GM13976 (cell line): ENCODE measurements at regions not wholly inside any gene's neighbourhood (a gene's known extent, or its start where the extent isn't known, plus 50 kb on each side); places are given as distances from the start of the nearest gene placed in this dataset.

ENCODE experiments used
- DNase-seq: peaks from one replicate; pipeline ENCODE4 v3.0.0; 2012; ENCODE audit warnings: low spot score
- in situ Hi-C: fragments of 300-500 bp; cut with MboI; formaldehyde crosslinking; loops from one replicate; pipeline ENCODE4 v1.12.0; 2022; ENCODE audit warnings: low sequenced_read_pairs, mixed read lengths, inconsistent platforms; ENCODE audit not compliant: unreplicated experiment
- TF ChIP-seq, protein P1 (sequence below): IDR thresholded peaks from 2 replicates; pipeline ENCODE4 v1.5.1; 2012; ENCODE audit warnings: borderline replicate concordance, mild to moderate bottlenecking; ENCODE audit not compliant: insufficient read depth; ENCODE audit errors: extremely low read depth, missing control alignments, control extremely low read depth

DNA sequence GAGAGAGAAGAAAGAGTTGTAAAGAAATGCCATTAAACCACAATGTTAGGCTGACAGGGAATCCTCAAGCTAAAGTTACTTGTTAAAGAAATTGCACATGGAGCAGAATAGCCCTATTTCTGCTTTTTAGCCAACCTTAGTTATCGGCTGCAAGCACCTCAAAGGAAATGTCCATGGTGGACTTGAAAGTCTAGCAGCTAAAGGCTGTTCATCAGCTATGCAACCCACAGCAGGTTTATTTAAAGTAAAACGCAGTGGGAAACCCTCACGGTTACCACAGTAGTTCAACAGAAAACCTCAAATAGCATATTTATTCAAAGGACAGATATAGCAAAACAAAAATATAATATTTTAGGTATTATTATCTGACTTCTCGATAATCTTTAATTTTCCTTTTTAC lies 967.2 kb downstream of the IGSF11 start:
- TF ChIP-seq, protein P1, sequence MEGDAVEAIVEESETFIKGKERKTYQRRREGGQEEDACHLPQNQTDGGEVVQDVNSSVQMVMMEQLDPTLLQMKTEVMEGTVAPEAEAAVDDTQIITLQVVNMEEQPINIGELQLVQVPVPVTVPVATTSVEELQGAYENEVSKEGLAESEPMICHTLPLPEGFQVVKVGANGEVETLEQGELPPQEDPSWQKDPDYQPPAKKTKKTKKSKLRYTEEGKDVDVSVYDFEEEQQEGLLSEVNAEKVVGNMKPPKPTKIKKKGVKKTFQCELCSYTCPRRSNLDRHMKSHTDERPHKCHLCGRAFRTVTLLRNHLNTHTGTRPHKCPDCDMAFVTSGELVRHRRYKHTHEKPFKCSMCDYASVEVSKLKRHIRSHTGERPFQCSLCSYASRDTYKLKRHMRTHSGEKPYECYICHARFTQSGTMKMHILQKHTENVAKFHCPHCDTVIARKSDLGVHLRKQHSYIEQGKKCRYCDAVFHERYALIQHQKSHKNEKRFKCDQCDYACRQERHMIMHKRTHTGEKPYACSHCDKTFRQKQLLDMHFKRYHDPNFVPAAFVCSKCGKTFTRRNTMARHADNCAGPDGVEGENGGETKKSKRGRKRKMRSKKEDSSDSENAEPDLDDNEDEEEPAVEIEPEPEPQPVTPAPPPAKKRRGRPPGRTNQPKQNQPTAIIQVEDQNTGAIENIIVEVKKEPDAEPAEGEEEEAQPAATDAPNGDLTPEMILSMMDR = no peak
- in situ Hi-C loops = no loop called here
- DNase-seq = no peak

DNA sequence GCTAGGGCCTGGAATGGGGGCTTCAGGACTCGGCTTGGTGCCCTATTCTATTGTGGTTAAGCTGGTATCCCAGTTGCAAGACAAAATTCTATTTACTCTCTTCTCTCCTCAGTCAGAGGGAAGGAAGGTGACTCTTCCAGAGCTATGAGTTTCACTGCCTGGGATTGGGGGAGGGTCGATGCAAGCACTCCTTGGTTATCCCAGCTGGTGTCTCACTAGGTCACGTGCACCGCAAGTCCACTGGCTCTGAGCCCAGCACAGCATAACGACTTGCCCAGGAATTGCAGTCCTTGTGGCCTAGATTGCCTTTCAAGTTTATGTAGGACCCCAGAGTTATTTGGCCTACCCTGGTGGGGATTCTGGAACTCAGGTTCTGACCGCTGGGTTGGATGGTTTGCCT lies 958.8 kb downstream of the IGSF11 start:
- in situ Hi-C loops = no loop called here
- TF ChIP-seq, protein P1 = no peak
- DNase-seq = no peak

DNA sequence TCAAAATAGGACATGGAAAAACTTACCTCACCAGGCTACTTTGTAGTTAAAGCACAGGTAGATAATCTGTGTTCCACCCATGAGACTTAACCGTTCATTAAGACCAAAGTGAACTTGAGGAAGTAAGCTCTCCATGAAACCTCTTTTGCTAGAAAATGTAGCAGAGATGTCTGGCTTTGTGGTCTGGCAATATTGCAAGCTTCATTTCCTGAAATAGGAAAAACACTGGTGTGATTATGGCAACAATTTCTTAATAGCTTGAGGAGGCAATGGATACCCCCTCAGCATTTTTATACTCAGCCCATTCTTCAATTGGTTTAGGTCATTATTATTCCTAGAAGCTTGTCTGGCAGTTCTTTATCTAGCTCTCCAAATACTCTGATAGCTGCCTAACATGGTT lies 957.3 kb downstream of the IGSF11 start:
- in situ Hi-C loops = no loop called here
- DNase-seq = no peak
- TF ChIP-seq, protein P1 = no peak

DNA sequence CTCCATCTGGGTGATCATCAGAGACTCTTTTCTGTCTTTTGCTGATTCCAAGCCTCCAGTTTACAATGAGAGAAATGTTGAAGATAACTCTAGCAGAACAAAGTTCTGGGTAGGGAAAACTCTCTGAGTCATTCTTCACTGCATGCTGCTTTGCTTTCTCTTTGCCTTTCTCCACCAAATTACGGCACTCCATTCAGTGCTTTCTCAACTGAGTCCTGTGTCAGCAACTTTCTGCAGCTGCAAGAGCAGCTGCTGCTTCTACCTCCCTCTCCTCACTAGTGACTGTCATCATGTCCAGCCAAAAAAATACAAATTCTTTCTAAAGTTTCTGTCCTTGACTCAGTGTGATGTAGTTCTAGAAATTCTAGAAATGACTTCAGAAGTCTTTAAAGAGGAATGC lies 953.8 kb downstream of the IGSF11 start:
- in situ Hi-C loops = no loop called here
- no peak for DNase-seq
- TF ChIP-seq, protein P1 = no peak

DNA sequence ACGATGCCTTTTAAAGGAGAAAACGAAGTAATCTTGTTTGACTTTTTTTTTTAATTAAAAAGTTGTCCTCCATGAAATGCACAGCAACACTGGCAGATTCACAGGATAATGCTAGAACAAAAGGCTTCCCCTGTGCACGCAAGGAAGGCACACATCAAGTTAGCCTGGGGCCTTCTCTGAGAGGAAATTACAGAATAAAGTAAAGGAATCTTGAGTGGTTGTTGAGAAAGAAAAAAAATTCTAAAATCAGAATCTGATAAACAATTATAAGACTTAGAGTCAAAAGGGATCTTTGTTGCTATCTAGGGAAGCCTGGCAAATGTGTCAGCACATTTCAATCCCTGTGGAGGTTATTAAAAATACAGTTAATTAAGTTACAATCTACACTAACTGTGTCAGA lies 946.0 kb downstream of the IGSF11 start:
- TF ChIP-seq, protein P1 = no peak
- DNase-seq = no peak
- in situ Hi-C loops = no loop called here

DNA sequence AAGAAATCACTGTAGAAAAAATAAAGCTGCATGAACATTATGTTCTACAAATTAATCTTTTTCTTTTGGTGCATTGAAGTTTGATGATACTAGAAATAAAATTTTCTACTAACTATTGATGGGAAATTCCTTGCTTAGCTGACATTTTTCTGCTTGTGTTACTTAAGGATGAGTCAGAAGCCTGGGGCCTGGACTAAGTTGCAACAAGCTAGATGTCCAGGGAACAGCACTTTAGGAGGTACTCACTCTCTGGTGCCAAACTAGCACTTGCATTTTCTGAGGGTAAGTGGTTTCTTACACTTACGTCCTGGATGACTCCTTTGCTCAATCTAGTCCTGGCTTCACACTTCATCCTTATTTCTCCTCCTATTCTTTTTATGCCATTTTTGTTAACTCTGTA lies 945.1 kb downstream of the IGSF11 start:
- TF ChIP-seq, protein P1 = no peak
- in situ Hi-C loops = no loop called here
- DNase-seq = no peak

DNA sequence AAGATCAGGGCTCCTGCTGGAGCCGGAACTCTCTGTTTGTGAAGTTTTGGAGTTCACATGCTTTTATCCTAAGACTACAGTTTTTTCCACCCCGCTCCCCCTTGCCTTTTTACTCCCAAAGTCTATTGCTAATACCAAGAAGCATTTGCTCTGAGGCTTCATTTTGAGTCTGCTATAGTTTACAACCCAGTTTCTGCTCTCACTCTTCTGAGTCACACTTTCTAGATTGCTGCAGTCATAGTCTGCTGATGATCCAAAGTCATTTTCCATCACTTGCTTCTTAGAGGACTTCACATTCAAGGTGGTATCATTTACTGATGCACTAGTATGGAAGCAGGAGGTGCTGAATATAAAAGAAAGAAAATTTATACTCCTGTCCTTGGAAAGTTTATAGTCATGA lies 937.4 kb downstream of the IGSF11 start:
- in situ Hi-C loops = no loop called here
- DNase-seq = no peak
- TF ChIP-seq, protein P1 = no peak
